ENCODE measurements at regions not wholly inside any gene's neighbourhood (a gene's known extent, or its start where the extent isn't known, plus 50 kb on each side); places are given as distances from the start of the nearest gene placed in this dataset.

GRCh38 chr5:103772248-103772647 lies 209.7 kb upstream of the NUDT12 start:
- TF ChIP-seq POLR2AphosphoS5 (IDR thresholded peaks at IDR 0.05; ENCODE audit: borderline replicate concordance, low read depth, low read length) (no peak), EZH2 (IDR thresholded peaks at IDR 0.05) (no peak)

All from SK-N-MC (cell line).